Peyer's patch (tissue), 4 donors: ENCODE measurements at regions not wholly inside any gene's neighbourhood (a gene's known extent, or its start where the extent isn't known, plus 50 kb on each side); places are given as distances from the start of the nearest gene placed in this dataset.

Experiments used
- CTCF ChIP-seq, 6 experiments: fragments of 450-650 bp in 4 of 6; fragments of 200-600 bp in 2 of 6; sonication (generic) in 1 of 6; IDR thresholded peaks; one replicate each; pipeline ENCODE4 v1.5.1; 2017 to 2019; ENCODE audit warnings: antibody characterized with exemption in 6 of 6, mild to moderate bottlenecking in 3 of 6, moderate library complexity in 1 of 6
- POLR2A ChIP-seq, 2 donors: fragments of 450-650 bp; IDR thresholded peaks; one replicate each; pipeline ENCODE4 v1.5.1; 2017; ENCODE audit warnings: antibody characterized with exemption in 2 of 2, mild to moderate bottlenecking in 2 of 2, moderate library complexity in 2 of 2

- TF ChIP-seq CTCF (IDR thresholded peaks at IDR 0.05) (no peak), POLR2A (IDR thresholded peaks at IDR 0.05) (no peak)
Measured at GRCh38 chr2:219719521-219719920, 92.1 kb downstream of the SLC4A3 start.
